HL-60 (cell line): ENCODE measurements at regions not wholly inside any gene's neighbourhood (a gene's known extent, or its start where the extent isn't known, plus 50 kb on each side); places are given as distances from the start of the nearest gene placed in this dataset.
"Not testable (repeated sequence)": the region's sequence is repeated elsewhere in the genome, so short reads cannot be mapped to it uniquely, and the experiment has no call there.

Experiments used
- POLR2AphosphoS5 ChIP-seq: IDR thresholded peaks from 2 replicates; pipeline ENCODE4 v1.6.1; 2012; ENCODE audit warnings: low read depth
- SPI1 ChIP-seq: IDR thresholded peaks from 2 replicates; pipeline ENCODE4 v1.6.1; 2012; ENCODE audit warnings: low read depth, mild to moderate bottlenecking, borderline replicate concordance
- TF ChIP-seq, protein P1 (sequence below): IDR thresholded peaks from one replicate; pipeline ENCODE4 v1.5.1; 2011; ENCODE audit warnings: low read length, control low read depth, inconsistent platforms; ENCODE audit not compliant: insufficient read depth
- TF ChIP-seq, protein P2 (sequence below): IDR thresholded peaks from 2 replicates; pipeline ENCODE4 v1.6.1; 2012; ENCODE audit warnings: low read depth; ENCODE audit not compliant: insufficient replicate concordance

DNA sequence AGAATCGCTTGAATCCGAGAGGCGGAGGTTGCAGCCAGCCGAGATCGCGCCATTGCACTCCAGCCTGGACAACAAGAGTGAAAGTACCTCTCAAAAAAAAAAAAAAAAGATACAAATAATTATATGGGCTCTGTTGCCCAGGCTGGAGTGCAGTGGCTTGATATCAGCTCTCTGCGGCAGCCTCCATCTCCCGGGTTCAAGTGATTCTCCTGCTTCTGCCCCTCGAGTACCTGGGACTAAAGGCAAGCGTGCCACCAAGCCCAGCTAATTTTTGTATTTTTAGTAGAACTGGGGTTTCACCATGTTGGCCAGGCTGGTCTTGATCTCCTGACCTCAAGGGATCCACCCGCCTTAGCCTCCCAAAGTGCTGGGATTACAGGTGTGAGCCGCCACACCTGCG lies 197.8 kb downstream of the ALG10 start:
- TF ChIP-seq, protein P1, sequence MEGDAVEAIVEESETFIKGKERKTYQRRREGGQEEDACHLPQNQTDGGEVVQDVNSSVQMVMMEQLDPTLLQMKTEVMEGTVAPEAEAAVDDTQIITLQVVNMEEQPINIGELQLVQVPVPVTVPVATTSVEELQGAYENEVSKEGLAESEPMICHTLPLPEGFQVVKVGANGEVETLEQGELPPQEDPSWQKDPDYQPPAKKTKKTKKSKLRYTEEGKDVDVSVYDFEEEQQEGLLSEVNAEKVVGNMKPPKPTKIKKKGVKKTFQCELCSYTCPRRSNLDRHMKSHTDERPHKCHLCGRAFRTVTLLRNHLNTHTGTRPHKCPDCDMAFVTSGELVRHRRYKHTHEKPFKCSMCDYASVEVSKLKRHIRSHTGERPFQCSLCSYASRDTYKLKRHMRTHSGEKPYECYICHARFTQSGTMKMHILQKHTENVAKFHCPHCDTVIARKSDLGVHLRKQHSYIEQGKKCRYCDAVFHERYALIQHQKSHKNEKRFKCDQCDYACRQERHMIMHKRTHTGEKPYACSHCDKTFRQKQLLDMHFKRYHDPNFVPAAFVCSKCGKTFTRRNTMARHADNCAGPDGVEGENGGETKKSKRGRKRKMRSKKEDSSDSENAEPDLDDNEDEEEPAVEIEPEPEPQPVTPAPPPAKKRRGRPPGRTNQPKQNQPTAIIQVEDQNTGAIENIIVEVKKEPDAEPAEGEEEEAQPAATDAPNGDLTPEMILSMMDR = not testable (repeated sequence)
- TF ChIP-seq POLR2AphosphoS5, SPI1: not testable (repeated sequence)
- TF ChIP-seq, protein P2, sequence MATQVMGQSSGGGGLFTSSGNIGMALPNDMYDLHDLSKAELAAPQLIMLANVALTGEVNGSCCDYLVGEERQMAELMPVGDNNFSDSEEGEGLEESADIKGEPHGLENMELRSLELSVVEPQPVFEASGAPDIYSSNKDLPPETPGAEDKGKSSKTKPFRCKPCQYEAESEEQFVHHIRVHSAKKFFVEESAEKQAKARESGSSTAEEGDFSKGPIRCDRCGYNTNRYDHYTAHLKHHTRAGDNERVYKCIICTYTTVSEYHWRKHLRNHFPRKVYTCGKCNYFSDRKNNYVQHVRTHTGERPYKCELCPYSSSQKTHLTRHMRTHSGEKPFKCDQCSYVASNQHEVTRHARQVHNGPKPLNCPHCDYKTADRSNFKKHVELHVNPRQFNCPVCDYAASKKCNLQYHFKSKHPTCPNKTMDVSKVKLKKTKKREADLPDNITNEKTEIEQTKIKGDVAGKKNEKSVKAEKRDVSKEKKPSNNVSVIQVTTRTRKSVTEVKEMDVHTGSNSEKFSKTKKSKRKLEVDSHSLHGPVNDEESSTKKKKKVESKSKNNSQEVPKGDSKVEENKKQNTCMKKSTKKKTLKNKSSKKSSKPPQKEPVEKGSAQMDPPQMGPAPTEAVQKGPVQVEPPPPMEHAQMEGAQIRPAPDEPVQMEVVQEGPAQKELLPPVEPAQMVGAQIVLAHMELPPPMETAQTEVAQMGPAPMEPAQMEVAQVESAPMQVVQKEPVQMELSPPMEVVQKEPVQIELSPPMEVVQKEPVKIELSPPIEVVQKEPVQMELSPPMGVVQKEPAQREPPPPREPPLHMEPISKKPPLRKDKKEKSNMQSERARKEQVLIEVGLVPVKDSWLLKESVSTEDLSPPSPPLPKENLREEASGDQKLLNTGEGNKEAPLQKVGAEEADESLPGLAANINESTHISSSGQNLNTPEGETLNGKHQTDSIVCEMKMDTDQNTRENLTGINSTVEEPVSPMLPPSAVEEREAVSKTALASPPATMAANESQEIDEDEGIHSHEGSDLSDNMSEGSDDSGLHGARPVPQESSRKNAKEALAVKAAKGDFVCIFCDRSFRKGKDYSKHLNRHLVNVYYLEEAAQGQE = not testable (repeated sequence)
